OCI-LY7 (cell line): ENCODE measurements at regions not wholly inside any gene's neighbourhood (a gene's known extent, or its start where the extent isn't known, plus 50 kb on each side); places are given as distances from the start of the nearest gene placed in this dataset.

Experiments
- EZH2phosphoT487 ChIP-seq: fragments of 200-600 bp; sonication (generic); IDR thresholded peaks from 2 replicates; pipeline ENCODE4 v1.6.1; 2018; ENCODE audit warnings: low read depth, borderline replicate concordance, mild to moderate bottlenecking, mixed run types, antibody characterized with exemption, low read length, moderate library complexity, mixed read lengths
- TF ChIP-seq, protein P1 (sequence below): fragments of 200-600 bp; sonication (generic); conservative IDR thresholded peaks from 2 replicates; pipeline ENCODE4 v1.5.1; 2014; ENCODE audit warnings: mild to moderate bottlenecking, antibody characterized with exemption, low read length, moderate library complexity, mixed read lengths

GRCh38 chr11:56846631-56847576 is 98.4 kb upstream of the OR9G4 start:
- TF ChIP-seq, protein P1, sequence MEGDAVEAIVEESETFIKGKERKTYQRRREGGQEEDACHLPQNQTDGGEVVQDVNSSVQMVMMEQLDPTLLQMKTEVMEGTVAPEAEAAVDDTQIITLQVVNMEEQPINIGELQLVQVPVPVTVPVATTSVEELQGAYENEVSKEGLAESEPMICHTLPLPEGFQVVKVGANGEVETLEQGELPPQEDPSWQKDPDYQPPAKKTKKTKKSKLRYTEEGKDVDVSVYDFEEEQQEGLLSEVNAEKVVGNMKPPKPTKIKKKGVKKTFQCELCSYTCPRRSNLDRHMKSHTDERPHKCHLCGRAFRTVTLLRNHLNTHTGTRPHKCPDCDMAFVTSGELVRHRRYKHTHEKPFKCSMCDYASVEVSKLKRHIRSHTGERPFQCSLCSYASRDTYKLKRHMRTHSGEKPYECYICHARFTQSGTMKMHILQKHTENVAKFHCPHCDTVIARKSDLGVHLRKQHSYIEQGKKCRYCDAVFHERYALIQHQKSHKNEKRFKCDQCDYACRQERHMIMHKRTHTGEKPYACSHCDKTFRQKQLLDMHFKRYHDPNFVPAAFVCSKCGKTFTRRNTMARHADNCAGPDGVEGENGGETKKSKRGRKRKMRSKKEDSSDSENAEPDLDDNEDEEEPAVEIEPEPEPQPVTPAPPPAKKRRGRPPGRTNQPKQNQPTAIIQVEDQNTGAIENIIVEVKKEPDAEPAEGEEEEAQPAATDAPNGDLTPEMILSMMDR, result no peak
- TF ChIP-seq EZH2phosphoT487, result no peak
